GM13976 (cell line): ENCODE measurements at regions not wholly inside any gene's neighbourhood (a gene's known extent, or its start where the extent isn't known, plus 50 kb on each side); places are given as distances from the start of the nearest gene placed in this dataset.
"Not testable (repeated sequence)": the region's sequence is repeated elsewhere in the genome, so short reads cannot be mapped to it uniquely, and the experiment has no call there.

Experiments used
- DNase-seq: peaks from one replicate; pipeline ENCODE4 v3.0.0; 2012; ENCODE audit warnings: low spot score
- CTCF ChIP-seq: IDR thresholded peaks from 2 replicates; pipeline ENCODE4 v1.5.1; 2012; ENCODE audit warnings: borderline replicate concordance, mild to moderate bottlenecking; ENCODE audit not compliant: insufficient read depth; ENCODE audit errors: extremely low read depth, missing control alignments, control extremely low read depth
- in situ Hi-C: fragments of 300-500 bp; cut with MboI; formaldehyde crosslinking; loops from one replicate; pipeline ENCODE4 v1.12.0; 2022; ENCODE audit warnings: low sequenced_read_pairs, mixed read lengths, inconsistent platforms; ENCODE audit not compliant: unreplicated experiment

- DNase-seq = no peak
- no peak for TF ChIP-seq CTCF
- in situ Hi-C loops = no loop called here
Observed at GRCh38 chr18:75844146-75844545, 416.6 kb upstream of the SMIM21 start.

- in situ Hi-C loops = no loop called here
Observed at GRCh38 chr18:75840131-75840530, 412.6 kb upstream of the SMIM21 start.

DNA sequence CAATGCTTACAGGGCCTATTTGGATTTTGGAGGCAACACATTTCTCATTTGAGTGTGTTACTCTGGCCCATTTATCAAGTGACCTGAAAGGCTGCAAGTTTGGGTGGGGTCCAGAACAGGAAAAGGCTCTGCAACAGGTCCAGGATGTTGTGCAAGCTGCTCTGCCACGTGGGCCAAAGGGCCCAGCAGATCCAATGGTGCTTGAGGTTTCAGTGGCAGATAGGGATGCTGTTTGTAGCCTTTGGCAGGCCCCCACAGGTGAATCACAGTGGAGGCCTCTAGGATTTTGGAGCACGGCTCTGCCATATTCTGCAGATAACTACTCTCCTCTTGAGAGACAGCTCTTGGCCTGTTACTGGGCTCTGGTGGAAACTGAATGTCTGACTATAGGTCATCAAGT, 412.2 kb upstream of the SMIM21 start:
- in situ Hi-C loops, DNase-seq: not testable (repeated sequence)

More at GRCh38 chr18:75840131-75840530, 412.6 kb upstream of the SMIM21 start:
- no peak for TF ChIP-seq CTCF
- DNase-seq = no peak

DNA sequence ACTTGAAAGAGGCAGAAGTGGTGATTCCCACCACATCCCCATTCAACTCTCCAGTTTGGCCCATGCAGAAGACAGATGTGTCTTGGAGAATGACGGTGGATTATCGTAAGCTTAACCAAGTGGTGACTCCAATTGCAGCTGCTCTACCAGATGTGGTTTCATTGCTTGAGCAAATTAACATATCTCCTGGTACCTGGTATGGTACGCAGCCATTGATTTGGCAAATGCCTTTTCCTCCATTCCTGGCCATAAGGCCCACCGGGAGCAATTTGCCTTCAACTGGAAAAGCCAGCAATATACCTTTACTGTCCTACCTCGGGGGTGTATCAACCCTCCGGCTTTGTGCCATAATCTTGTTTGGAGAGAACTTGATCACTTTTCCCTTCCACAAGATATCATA, 411.5 kb upstream of the SMIM21 start:
- no peak for TF ChIP-seq CTCF
- DNase-seq = no peak
- in situ Hi-C loops = no loop called here

GRCh38 chr18:75837316-75837715, 409.8 kb upstream of the SMIM21 start:
- in situ Hi-C loops = no loop called here
- DNase-seq = no peak

DNA sequence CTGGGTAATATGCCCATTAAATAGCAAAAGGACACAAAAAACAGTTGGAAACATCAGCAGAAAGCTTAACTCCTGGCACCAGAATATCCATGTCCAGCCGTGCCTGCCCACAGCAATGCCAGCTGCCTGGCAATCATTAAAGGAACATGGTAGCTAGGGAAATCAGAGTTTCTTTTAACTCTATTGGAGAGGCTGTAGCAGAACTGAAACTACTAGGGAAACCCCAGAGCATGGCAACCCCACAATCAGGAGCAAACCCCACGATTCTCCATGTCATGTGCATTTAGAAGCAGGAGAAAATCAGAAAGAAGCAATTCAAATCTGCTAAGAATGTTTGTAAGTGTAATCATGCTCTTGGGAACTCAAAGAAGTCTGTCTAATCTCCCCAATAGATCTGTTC, 409.0 kb upstream of the SMIM21 start:
- in situ Hi-C loops = no loop called here
- TF ChIP-seq CTCF = no peak
- DNase-seq = no peak

More at GRCh38 chr18:75837316-75837715, 409.8 kb upstream of the SMIM21 start:
- no peak for TF ChIP-seq CTCF

- no peak for DNase-seq
- TF ChIP-seq CTCF = no peak
- in situ Hi-C loops = no loop called here
Observed at GRCh38 chr18:75831960-75832359, 404.5 kb upstream of the SMIM21 start.
